SW480 (cell line): ENCODE measurements at regions not wholly inside any gene's neighbourhood (a gene's known extent, or its start where the extent isn't known, plus 50 kb on each side); places are given as distances from the start of the nearest gene placed in this dataset.

Source experiments
- DNase-seq: peaks from one replicate; pipeline ENCODE4 v3.0.0-alpha.2; 2016; ENCODE audit warnings: low spot score

GRCh38 chr1:218024211-218024720 is 260.8 kb upstream of the RRP15 start:
- DNase-seq: no peak

- DNase-seq: peak; percentile 14
Measured at GRCh38 chr1:218025454-218025853, 259.6 kb upstream of the RRP15 start.

GRCh38 chr1:218027152-218027551 is 257.9 kb upstream of the RRP15 start:
- DNase-seq: no peak

DNA sequence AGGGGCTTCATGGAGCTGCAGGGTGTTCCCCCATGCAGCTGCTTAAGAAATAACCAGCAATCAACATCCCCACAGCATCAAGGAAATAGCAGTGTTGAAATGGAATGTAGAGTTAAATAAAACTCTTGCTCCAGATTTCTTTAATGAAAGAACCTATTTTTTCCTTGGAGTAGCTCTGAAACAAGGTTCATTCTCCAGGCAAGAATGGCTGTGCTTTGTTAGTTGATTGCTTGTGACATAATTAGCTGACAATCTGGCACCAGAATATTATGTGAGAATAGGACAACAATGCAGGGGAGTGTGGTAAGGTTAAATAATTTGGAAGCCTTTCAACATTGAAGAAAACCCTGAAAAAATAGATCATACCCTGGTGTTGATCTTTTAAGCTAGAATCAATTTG is 254.2 kb upstream of the RRP15 start:
- no peak for DNase-seq

- no peak for DNase-seq
Measured at GRCh38 chr1:218031901-218032300, 253.2 kb upstream of the RRP15 start.

- no peak for DNase-seq
Measured at GRCh38 chr1:218034468-218034867, 250.6 kb upstream of the RRP15 start.

GRCh38 chr1:218048828-218049420 is 236.2 kb upstream of the RRP15 start:
- DNase-seq: no peak

- no peak for DNase-seq
Measured at GRCh38 chr1:218049641-218050040, 235.5 kb upstream of the RRP15 start.

- DNase-seq: no peak
Measured at GRCh38 chr1:218058730-218059129, 226.4 kb upstream of the RRP15 start.

DNA sequence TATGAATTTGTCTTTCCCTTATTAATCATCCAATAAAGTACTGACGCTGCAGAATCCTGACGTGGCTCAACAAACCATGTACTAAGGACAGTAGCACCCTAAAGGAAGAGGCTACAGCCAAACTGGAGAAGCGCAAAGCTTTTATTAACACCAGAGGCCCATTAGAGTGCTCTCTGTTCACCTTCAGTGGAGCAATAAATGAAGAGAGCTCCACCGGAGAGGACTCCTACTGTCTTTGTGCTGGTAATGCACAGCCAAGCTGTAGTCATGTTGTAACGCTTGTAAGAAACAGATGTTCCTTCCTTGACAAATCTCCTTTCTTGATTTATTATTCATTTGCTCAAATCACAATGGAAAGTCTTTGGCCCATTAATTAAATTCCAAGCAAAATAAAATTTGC is 220.7 kb upstream of the RRP15 start:
- DNase-seq: no peak

DNA sequence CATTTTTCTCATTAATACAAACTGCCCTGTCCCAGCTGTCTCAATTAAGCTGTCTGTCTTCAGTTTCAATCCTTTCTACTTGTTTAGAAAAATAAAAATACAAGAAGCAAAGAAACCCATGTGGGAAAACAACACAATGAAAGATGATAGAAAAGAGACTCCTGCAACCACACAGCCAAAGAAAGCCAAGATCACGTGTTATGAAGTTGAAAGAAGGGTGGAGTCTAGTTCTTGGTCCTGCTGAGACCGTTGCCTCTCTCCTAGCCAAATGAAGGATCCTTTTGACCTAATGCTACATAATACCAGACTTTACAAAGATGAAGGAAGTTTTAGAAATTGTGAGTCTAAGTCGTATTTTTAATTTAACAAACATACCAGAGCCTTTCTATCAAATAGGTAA is 218.8 kb upstream of the RRP15 start:
- DNase-seq: no peak

- DNase-seq: no peak
Measured at GRCh38 chr1:218068241-218068640, 216.9 kb upstream of the RRP15 start.

GRCh38 chr1:218069180-218069579 is 215.9 kb upstream of the RRP15 start:
- no peak for DNase-seq

- DNase-seq: no peak
Measured at GRCh38 chr1:218073062-218073461, 212.0 kb upstream of the RRP15 start.

- no peak for DNase-seq
Measured at GRCh38 chr1:218078916-218079315, 206.2 kb upstream of the RRP15 start.

DNA sequence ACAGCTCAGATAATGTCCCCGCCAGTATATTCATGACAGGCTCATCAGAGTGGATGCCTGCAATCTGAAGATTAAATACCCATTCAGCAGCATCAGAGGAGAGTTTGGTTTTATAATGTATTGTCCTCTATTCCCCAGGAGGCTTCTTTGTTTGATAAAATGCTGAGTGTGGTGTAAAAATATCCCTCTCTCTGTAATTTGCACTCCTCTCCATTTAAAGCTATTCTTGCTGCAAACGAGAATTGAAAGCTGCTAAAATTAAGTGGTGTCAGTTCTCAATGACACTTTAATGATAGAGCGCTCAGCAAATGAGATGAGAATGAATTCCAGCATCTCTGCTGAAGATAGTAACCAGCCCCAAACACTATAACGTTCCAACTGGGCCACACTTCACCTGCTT is 205.7 kb upstream of the RRP15 start:
- DNase-seq: no peak

GRCh38 chr1:218079820-218080219 is 205.3 kb upstream of the RRP15 start:
- no peak for DNase-seq

- no peak for DNase-seq
Measured at GRCh38 chr1:218080863-218081262, 204.2 kb upstream of the RRP15 start.

GRCh38 chr1:218081358-218081757 is 203.7 kb upstream of the RRP15 start:
- no peak for DNase-seq

- DNase-seq: no peak
Measured at GRCh38 chr1:218090459-218090858, 194.6 kb upstream of the RRP15 start.

DNA sequence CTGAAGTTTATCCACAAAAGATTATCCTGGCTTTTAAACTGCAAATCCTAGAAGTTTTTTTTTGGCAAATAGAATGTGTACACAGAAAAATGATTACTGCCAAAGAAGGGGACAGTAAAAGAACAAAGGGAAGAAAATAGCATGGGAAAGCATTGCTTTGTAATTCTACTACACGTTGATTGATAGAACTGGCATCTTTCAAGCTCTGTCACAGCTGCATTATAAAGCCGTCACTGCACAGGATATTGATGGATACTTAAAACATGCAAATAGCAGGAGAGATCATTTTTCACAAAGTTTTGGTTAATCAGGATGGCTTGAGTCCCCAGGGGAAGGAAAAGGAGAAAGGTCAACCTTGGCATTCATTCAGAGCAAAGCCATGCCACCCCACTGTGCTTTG is 183.7 kb upstream of the RRP15 start:
- no peak for DNase-seq

- no peak for DNase-seq
Measured at GRCh38 chr1:218108034-218108433, 177.1 kb upstream of the RRP15 start.

- no peak for DNase-seq
Measured at GRCh38 chr1:218112862-218113261, 172.2 kb upstream of the RRP15 start.

GRCh38 chr1:218123968-218124367 is 161.1 kb upstream of the RRP15 start:
- no peak for DNase-seq

- DNase-seq: no peak
Measured at GRCh38 chr1:218135371-218135770, 149.7 kb upstream of the RRP15 start.
